ENCODE measurements at regions not wholly inside any gene's neighbourhood (a gene's known extent, or its start where the extent isn't known, plus 50 kb on each side); places are given as distances from the start of the nearest gene placed in this dataset.
"Not testable (repeated sequence)": the region's sequence is repeated elsewhere in the genome, so short reads cannot be mapped to it uniquely, and the experiment has no call there.

DNA sequence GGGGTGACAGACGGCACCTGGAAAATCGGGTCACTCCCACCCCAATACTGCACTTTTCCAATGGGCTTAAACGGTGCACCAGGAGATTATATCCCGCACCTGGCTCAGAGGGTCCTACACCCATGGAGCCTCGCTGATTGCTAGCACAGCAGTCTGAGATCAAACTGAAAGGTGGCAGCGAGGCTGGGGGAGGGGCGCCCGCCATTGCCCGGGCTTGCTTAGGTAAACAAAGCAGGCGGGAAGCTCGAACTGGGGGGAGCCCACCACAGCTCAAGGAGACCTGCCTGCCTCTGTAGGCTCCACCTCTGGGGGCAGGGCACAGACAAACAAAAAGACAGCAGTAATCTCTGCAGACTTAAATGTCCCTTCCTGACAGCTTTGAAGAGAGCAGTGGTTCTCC is 208.1 kb downstream of the SLC38A4 start:
- not testable (repeated sequence) for DNase-seq (ENCODE audit: low spot score)

GRCh38 chr12:46617167-46617566 is 208.6 kb downstream of the SLC38A4 start:
- DNase-seq (ENCODE audit: low spot score) = no peak

DNA sequence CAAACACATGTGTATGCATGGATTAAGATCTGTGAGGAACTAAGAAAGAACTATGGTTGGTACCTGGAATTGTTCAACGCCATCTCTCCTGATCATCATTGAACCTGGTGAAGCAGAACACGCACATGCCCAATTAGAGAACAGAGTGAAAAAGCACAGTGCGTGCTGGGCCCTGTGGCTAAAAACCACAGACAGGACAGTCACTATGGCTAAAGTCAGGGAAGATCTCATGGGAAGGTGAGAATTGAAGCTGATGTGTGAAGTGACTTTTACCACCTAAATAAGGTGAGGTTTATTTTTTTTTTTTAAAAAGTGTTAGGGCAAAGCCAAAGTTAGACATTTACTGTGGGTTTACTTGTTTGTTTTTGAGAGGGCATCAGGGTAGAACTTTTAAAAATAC is 215.0 kb downstream of the SLC38A4 start:
- no peak for DNase-seq (ENCODE audit: low spot score)

GRCh38 chr12:46609674-46610073 is 216.1 kb downstream of the SLC38A4 start:
- DNase-seq (ENCODE audit: low spot score) = no peak

- peak; percentile 23 for DNase-seq (ENCODE audit: low spot score)
Measured at GRCh38 chr12:46609273-46609623, 216.5 kb downstream of the SLC38A4 start.

GRCh38 chr12:46608431-46609272 is 217.1 kb downstream of the SLC38A4 start:
- no peak for DNase-seq (ENCODE audit: low spot score)

DNA sequence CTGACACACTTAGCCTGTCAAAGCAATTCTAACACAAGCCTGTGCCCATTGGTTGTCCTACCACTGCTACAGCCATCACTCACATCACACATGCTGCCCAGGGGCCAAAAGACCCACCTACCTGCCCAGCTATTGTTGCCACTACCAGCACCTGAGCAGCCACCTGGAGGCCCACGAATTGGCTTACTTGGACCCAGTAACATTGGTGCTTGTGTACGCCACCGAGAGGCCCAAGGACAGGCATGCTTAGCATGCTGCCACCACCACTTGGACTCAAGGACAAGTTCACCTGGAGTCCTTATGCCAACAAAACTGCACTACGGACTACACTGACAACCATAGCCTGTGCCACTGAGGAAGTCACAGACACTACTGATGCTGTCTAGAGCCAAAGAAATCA is 221.1 kb downstream of the SLC38A4 start:
- DNase-seq (ENCODE audit: low spot score) = no peak

DNA sequence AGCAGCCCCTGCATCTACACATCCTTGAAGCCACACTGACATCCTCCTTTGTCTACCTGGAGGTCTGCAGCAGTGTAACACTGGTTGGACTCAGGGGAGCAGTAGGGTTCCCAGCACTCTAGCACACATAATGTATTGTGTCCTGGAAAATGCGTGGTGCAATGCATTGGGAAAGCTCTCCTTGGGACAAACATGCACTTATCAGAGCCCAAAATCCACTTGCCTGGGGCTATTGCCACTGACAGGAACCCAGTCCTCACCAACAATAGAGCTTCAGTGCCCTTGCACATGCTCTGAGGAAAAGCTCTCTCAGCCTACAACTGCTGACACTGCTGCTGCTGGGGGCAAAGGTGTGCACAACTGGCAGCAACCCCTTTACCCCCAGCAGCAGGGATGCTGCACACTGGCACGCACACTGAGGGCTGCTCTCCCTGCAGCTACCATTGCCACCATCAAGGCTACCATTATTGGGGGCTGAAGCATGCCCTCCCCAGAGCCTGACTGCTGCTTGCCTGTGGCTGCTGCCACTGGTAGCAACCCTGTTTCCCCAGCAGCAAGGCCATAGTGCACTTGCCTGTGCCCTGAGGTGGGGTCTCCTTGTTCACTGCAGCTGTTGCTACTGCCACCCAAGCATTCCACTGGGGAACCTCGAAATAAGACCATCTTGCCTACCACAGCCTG is 221.9 kb downstream of the SLC38A4 start:
- no peak for DNase-seq (ENCODE audit: low spot score)

- DNase-seq (ENCODE audit: low spot score) = no peak
Measured at GRCh38 chr12:46602474-46602873, 223.3 kb downstream of the SLC38A4 start.

- DNase-seq (ENCODE audit: low spot score) = no peak
Measured at GRCh38 chr12:46590991-46591703, 218.6 kb upstream of the SLC38A2 start.

DNA sequence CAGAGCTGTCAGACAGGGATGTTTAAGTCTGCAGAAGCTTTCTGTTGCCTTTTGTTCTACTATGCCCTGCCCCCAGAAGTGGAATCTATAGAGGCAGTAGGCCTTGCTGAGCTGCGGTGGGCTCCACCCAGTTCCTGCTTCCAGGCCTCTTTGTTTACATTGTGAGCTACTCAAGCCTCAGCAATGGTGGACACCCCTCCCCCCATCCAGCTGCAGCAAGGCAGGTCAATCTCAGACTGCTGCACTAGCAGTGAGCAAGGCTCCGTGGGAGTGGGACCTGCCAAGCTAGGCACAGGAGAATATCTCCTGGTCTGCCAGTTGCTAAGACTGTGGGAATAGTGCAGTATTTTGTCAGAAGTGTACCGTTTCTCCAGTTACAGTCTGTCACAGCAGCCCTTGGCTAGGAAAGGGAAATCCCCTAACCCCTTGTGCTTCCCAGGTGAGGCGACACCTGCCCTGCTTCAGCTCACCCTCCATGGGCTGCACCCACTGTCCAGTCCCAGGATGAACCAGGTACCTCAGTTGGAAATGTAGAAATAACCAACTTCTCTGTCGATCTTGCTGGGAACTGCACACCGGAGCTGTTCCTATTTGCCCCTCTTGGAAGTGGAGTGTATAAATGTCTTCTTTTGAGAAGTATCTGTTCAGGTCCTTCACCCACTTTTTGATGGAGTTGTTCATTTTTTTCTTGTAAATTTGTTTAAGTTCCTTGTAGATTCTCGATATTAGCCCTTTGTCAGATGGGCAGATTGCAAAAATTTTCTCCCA is 213.5 kb upstream of the SLC38A2 start:
- DNase-seq (ENCODE audit: low spot score) = peak; percentile 31

DNA sequence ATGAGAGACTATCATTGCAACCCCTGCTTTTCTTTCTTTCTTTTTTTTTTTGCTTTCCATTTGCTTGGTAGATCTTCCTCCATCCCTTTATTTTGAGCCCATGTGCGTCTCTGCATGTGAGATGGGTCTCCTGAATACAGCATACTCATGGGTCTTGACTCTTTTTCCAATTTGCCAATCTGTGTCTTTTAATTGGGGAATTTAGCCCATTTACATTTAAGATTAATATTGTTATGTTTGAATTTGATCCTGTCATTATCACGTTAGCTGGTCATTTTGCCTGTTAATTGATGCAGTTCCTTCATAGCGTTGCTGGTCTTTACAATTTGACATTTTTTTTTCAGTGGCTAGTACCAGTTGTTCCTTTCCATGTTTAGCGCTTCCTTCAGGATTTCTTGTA is 211.5 kb upstream of the SLC38A2 start:
- DNase-seq (ENCODE audit: low spot score) = not testable (repeated sequence)

DNA sequence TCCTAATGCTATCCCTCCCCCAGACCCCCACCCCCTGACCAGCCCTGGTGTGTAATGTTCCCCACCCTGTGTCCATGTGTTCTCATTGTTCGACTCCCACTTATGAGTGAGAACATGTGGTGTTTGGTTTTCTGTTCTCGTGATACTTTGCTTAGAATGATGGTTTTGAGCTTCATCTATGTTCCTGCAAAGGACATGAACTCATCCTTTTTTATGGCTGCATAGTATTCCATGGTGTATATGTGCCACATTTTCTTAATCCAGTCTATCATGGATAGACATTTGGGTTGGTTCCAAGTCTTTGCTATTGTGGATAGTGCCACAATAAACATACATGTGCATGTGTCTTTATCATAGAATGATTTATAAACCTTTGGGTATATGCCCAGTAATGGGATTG is 209.4 kb upstream of the SLC38A2 start:
- DNase-seq (ENCODE audit: low spot score) = not testable (repeated sequence)

- no peak for DNase-seq (ENCODE audit: low spot score)
Measured at GRCh38 chr12:46580445-46580844, 207.9 kb upstream of the SLC38A2 start.

DNA sequence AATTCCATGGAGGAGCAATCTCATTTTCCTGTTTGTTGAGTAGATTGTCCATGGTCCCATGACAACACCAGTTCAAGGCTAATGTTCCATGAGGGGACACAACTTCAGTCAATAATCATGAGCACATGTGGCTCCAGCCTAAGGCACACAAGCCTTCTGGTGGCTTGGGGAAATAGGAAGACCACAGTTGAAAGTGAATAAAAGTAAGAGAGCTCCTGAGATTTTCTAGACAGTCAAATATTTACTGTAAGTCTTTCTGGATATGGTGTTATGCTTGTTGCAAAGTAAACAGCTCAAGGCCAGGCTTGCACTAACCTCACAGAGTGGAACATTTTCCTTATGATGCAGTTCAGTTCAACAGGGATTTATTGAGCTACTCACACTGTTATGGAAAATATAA is 206.9 kb upstream of the SLC38A2 start:
- DNase-seq (ENCODE audit: low spot score) = no peak

DNA sequence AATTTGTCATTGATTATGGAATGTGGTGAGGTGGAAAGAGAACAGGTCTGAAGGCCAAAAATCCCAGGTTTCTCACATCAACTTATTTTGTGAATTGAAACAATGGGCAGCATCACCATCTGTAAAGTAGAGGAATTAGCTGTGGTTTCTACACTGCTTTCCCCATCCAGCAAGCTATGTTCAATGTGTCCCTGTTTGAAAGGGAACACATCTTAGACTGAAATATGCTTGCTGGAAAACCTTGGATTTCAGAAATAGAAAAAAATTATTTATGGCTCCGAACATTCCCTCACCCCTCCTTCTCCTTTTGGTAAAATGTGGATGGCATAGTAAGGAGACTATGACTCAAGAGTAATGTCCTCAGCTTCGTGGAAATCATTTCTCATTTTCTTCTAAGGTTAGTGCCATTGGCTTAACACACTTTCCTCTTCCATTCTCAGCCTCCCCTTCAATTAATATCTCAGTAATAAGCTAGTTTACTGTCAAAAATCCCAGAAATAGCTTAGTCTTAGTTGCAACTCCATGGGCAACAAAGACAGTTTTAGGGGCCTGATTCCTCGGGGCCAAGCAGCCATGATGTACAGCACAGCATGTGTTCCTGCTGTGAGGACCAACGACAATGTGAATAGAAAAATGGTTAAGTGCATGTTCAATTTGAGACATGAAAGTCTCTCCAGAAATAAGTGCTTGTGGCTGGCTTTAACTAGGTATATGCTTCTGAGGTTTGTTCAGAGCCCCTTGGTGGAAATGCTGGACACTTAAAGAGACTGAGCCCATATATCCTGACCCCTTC is 205.8 kb upstream of the SLC38A2 start:
- no peak for DNase-seq (ENCODE audit: low spot score)

DNA sequence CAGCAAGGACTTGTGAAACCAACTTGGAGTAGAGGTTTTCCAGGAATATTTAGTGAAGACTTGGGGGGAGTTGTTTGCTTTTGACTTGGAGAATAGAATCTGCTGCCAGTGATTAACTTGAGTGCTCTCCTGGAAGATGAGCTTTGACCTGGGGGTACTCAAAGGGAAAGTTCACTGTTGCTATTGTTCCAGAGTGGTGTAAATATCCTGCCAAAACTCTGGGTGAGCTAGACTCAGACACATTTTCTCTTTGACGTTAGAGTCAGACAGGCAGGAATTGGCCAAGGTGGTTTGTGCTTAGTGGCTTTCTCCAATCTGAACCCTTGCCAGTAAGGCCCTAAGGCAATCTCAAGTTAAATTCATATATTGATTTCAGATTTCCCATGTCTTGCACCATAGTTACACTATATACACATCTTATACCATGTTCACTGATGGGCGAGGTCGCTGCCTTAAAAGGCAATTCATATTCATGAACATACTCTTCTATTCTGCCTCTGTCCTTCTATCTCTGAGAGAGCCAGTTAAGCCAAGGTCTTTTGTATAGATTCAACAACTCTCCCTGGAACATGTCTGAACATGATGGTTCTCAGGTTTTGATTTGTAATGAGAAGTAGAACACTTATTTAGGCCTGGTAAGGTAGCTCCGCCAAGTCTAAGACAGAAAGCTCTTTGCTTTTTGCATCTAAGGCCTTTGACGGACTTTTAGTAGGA is 204.6 kb upstream of the SLC38A2 start:
- DNase-seq (ENCODE audit: low spot score) = no peak

DNA sequence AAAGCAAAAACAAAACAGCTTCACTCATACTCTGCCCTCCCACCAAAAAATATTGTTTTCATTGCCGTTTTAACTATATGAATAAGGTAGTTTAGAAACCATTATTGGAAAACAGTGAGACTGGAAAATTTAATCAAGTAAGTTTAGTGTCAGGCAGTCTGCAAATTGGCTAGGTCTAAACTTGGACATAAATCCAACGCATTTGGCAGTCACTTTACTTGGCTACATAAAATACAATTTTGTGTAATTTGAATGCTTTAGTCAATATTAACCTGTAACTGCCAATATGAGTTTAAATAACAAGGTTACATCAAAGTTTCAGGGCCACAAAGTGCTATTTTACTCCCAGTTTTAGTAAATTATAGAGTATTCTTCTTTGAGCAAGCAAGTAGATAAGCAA is 202.3 kb upstream of the SLC38A2 start:
- DNase-seq (ENCODE audit: low spot score) = no peak

- no peak for DNase-seq (ENCODE audit: low spot score)
Measured at GRCh38 chr12:46573347-46573658, 200.7 kb upstream of the SLC38A2 start.

DNA sequence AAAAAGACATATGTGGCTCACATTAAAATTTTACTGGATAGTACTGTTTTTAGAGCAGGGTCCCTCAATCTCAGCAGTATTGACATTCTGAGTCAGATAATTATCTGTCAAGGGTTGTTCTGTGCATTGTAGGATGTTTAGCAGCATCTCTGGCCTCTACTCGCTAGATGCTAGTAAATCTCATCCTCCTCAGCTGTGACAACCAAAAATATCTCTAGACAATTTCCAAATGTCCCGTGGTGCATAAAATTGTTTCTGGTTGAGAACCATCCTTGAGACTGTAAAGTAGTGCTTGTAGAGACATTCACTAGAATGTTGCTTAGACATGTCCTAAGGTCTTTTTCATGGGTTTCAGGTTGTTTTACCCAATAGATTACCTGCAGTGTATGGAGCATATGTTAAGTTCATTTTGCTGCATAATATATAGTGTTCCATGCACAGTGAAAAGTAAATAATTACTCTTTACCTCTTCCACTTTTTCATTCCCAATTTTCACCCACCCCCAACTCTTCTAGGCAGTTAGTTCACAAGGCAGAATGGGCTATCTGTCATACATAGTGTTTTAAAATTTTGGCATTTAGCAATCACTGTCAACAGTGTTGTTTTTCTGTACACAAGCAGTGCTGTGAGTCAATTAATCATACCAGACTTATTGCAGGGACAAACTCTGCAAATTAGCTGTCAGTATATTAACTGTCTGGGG is 200.2 kb upstream of the SLC38A2 start:
- no peak for DNase-seq (ENCODE audit: low spot score)

Data from CD4-positive, alpha-beta T cell treated with Interleukin-2 at 100 ng/mL for 4 hours (primary cell).